VCaP (cell line): ENCODE measurements at regions not wholly inside any gene's neighbourhood (a gene's known extent, or its start where the extent isn't known, plus 50 kb on each side); places are given as distances from the start of the nearest gene placed in this dataset.

ENCODE experiments used
- H3K27ac ChIP-seq: fragments of 450-650 bp; 2 replicates; pipeline ENCODE4 v1.5.1; 2017
- TF ChIP-seq, protein P1 (sequence below): fragments of 450-650 bp; conservative IDR thresholded peaks from 2 replicates; pipeline ENCODE4 v1.5.1; 2017; ENCODE audit warnings: mild to moderate bottlenecking, moderate library complexity

DNA sequence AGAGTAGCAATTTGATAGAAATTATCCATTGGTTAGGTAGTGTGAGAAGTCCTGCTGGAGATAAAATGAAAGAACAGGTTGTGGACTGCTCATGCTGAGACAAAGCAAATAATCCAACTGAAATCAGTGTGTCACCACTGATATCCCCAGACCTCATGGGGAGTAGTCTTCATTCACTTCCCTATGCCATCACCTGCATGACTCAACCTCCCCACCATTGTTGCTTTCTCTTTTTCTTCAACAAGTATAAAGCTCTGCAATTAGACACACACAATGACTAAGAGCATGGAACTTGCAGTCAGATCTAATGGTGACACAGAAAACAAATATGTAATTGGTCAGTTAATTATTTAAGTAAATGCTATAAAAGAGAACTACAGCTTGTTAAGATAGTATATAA is 475.3 kb downstream of the RIT2 start:
- TF ChIP-seq, protein P1, sequence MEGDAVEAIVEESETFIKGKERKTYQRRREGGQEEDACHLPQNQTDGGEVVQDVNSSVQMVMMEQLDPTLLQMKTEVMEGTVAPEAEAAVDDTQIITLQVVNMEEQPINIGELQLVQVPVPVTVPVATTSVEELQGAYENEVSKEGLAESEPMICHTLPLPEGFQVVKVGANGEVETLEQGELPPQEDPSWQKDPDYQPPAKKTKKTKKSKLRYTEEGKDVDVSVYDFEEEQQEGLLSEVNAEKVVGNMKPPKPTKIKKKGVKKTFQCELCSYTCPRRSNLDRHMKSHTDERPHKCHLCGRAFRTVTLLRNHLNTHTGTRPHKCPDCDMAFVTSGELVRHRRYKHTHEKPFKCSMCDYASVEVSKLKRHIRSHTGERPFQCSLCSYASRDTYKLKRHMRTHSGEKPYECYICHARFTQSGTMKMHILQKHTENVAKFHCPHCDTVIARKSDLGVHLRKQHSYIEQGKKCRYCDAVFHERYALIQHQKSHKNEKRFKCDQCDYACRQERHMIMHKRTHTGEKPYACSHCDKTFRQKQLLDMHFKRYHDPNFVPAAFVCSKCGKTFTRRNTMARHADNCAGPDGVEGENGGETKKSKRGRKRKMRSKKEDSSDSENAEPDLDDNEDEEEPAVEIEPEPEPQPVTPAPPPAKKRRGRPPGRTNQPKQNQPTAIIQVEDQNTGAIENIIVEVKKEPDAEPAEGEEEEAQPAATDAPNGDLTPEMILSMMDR = no peak
- no peak overlapping the region for H3K27ac ChIP-seq

DNA sequence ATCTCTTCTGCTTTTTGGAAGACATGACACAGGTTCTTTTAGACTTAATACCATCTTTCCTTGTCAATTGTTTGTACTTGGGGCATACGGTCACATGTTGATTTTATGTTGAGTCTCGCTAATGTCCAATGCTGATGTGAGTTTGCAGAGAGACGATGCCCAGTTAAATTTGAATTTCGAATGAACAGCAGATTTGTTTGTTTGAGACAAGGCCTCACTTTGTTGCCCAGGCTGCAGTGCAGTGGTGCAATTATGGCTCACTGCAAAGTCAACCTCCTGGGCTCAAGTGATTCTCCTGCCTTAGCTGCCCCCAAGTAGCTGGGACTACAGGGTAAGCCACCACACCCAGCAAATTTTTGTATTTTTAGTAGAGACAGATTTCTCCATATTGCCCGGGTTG is 473.5 kb downstream of the RIT2 start:
- H3K27ac ChIP-seq = no peak overlapping the region
- TF ChIP-seq, protein P1 = no peak

DNA sequence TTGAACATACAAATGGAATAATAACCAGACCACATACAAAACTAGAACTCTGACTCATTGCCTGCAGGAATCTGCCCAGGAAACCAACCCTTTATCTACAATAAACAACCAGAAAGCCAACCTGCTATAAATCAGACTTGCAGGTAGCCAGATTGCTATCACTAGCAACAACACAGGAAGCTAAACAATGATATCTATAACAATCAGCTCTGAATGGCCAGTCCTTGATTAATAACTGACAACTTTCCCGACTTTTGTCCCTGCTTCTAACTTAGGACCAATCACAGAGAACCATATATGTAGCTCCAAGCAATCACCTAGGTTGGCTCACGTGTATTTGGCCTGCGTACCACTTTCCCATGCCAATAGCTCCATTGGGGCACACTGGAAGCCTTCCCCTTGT is 470.8 kb downstream of the RIT2 start:
- TF ChIP-seq, protein P1 = no peak
- H3K27ac ChIP-seq = no peak overlapping the region

DNA sequence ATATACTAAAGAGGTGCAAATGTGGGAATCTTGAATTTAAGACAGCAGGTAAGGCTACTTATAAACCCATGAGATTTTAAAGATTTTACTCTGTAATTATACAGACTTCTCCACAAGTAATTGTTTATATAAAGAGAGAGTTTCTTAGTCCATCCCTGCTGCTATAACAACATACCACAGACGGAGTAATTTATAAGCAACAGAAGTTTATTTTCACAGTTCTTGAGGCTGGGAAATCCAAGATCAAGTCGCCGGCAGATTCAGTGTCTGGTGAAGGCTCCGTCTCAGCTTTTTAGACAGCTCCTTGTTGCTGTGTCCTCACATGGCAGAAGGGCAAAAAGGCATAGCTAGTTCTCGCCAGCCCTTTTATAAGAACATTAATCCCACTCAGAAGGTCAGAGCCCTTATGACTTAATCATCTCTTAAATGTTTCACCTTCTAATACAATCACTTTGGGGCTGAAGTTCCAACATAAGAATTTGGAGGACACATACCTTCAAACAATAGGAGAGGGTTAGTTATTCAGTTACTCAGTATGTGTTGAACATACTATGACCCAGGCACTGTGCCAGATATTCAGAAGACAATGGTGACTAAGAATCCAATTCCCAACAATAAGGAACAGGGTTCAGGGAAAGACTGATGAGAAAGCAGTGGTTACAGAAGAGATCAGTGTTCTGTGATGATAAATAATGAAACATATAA is 466.0 kb downstream of the RIT2 start:
- TF ChIP-seq, protein P1 = no peak
- H3K27ac ChIP-seq = no peak overlapping the region

DNA sequence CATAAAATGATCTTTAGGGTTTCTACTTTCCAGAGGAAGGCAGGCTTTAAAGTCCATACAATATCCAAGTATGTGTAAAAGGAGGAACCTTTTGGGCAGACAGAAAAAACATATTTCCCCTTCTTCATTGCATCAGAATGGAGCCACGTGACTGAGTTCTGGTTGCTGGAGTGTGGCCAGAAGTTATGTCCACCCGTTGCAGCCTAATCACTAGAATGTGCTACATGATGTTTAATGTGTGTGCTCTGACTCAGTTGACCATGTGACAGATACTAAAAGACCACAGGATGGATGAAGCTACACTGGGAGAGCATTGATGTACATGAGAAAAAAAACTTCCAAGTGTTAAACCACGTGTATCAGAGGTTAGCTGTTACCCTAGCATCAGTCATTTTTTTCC is 460.9 kb downstream of the RIT2 start:
- H3K27ac ChIP-seq = no peak overlapping the region
- TF ChIP-seq, protein P1 = no peak

DNA sequence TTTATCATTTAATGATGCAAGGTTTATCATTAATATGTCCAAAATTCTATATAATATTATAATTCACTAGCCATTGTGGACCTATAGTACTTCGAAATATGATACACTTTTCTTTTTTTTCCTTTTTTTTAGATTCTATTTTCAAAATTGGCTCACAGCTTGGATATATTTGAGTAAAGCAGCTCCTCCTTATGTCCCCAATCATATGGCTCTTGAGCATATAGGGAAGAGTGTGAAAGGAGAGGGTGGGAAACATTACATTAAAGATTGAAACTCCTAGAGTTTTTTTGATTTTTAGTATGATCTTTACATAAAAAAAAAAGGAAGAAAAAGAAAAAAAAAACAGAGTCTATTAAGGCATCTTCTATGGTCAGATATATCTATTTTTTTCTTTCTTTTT is 457.9 kb downstream of the RIT2 start:
- H3K27ac ChIP-seq = no peak overlapping the region
- TF ChIP-seq, protein P1 = no peak

DNA sequence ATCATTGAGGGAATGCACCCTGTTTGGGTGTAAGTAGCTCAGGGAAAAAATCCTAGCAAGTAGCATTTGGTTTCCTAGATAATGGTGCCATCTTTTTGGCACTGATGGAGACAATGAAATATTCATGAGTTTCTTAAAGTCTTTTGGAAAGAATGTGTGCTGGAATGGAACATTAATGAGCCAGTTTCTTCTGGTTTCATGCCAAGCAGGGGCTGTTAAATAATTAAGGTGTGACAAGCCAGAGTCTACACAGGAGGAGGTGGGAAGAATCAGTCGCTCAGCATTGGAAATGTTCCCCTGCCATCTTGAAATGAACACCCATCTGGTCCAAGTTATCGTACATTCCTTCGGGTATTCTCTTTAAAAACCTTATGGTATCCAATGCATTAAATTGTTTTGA is 457.3 kb downstream of the RIT2 start:
- H3K27ac ChIP-seq = no peak overlapping the region
- TF ChIP-seq, protein P1 = no peak
